Tibial nerve (tissue), 4 donors: ENCODE measurements at regions not wholly inside any gene's neighbourhood (a gene's known extent, or its start where the extent isn't known, plus 50 kb on each side); places are given as distances from the start of the nearest gene placed in this dataset.

Experiments used
- EP300 ChIP-seq, 2 donors: sonication (generic); formaldehyde crosslinking; IDR thresholded peaks; one replicate each; pipeline ENCODE4 v1.6.1; 2017; ENCODE audit warnings: antibody characterized with exemption in 2 of 2, mild to moderate bottlenecking in 1 of 2
- TF ChIP-seq, protein P1 (sequence below), 5 experiments: fragments of 200-600 bp in 3 of 5; fragments of 450-650 bp in 2 of 5; sonication (generic) in 3 of 5; IDR thresholded peaks; one replicate each; pipeline ENCODE4 v1.5.1; 2016 to 2019; ENCODE audit warnings: antibody characterized with exemption in 5 of 5, mild to moderate bottlenecking in 3 of 5, moderate library complexity in 2 of 5

GRCh38 chr6:6801005-6801335, 212.4 kb downstream of the LY86 start:
- TF ChIP-seq, protein P1, sequence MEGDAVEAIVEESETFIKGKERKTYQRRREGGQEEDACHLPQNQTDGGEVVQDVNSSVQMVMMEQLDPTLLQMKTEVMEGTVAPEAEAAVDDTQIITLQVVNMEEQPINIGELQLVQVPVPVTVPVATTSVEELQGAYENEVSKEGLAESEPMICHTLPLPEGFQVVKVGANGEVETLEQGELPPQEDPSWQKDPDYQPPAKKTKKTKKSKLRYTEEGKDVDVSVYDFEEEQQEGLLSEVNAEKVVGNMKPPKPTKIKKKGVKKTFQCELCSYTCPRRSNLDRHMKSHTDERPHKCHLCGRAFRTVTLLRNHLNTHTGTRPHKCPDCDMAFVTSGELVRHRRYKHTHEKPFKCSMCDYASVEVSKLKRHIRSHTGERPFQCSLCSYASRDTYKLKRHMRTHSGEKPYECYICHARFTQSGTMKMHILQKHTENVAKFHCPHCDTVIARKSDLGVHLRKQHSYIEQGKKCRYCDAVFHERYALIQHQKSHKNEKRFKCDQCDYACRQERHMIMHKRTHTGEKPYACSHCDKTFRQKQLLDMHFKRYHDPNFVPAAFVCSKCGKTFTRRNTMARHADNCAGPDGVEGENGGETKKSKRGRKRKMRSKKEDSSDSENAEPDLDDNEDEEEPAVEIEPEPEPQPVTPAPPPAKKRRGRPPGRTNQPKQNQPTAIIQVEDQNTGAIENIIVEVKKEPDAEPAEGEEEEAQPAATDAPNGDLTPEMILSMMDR (IDR thresholded peaks at IDR 0.05), result no peak
- no peak for TF ChIP-seq EP300 (IDR thresholded peaks at IDR 0.05)
